Fibroblast of the aortic adventitia (primary cell): ENCODE measurements at regions not wholly inside any gene's neighbourhood (a gene's known extent, or its start where the extent isn't known, plus 50 kb on each side); places are given as distances from the start of the nearest gene placed in this dataset.

Experiments used
- DNase-seq: peaks from one replicate; pipeline ENCODE4 v3.0.0-alpha.2; 2010; ENCODE audit warnings: low read depth
- H3K4me3 ChIP-seq: 2 replicates; pipeline ENCODE4 v1.5.1; 2011; ENCODE audit warnings: low read depth, mild to moderate bottlenecking, control low read depth, low read length, moderate library complexity
- TF ChIP-seq, protein P1 (sequence below): IDR thresholded peaks from 2 replicates; pipeline ENCODE4 v1.5.1; 2011; ENCODE audit warnings: mild to moderate bottlenecking, low read length, control low read depth, inconsistent platforms; ENCODE audit not compliant: insufficient read depth

- no peak for DNase-seq
Measured at GRCh38 chr10:124324856-124325632, 93.7 kb downstream of the OAT start.

GRCh38 chr10:124324451-124324850 lies 94.3 kb downstream of the OAT start:
- DNase-seq: no peak
- H3K4me3 ChIP-seq: no peak overlapping the region
- TF ChIP-seq, protein P1, sequence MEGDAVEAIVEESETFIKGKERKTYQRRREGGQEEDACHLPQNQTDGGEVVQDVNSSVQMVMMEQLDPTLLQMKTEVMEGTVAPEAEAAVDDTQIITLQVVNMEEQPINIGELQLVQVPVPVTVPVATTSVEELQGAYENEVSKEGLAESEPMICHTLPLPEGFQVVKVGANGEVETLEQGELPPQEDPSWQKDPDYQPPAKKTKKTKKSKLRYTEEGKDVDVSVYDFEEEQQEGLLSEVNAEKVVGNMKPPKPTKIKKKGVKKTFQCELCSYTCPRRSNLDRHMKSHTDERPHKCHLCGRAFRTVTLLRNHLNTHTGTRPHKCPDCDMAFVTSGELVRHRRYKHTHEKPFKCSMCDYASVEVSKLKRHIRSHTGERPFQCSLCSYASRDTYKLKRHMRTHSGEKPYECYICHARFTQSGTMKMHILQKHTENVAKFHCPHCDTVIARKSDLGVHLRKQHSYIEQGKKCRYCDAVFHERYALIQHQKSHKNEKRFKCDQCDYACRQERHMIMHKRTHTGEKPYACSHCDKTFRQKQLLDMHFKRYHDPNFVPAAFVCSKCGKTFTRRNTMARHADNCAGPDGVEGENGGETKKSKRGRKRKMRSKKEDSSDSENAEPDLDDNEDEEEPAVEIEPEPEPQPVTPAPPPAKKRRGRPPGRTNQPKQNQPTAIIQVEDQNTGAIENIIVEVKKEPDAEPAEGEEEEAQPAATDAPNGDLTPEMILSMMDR: no peak

More at GRCh38 chr10:124324856-124325632, 93.7 kb downstream of the OAT start:
- TF ChIP-seq, protein P1: no peak
- H3K4me3 ChIP-seq: no peak overlapping the region

- no peak overlapping the region for H3K4me3 ChIP-seq
- TF ChIP-seq, protein P1: no peak
- no peak for DNase-seq
Measured at GRCh38 chr10:124323806-124324205, 94.9 kb downstream of the OAT start.

- TF ChIP-seq, protein P1: no peak
- peak; percentile 28 for DNase-seq
- H3K4me3 ChIP-seq: no peak overlapping the region
Measured at GRCh38 chr10:124323111-124323725, 95.5 kb downstream of the OAT start.

DNA sequence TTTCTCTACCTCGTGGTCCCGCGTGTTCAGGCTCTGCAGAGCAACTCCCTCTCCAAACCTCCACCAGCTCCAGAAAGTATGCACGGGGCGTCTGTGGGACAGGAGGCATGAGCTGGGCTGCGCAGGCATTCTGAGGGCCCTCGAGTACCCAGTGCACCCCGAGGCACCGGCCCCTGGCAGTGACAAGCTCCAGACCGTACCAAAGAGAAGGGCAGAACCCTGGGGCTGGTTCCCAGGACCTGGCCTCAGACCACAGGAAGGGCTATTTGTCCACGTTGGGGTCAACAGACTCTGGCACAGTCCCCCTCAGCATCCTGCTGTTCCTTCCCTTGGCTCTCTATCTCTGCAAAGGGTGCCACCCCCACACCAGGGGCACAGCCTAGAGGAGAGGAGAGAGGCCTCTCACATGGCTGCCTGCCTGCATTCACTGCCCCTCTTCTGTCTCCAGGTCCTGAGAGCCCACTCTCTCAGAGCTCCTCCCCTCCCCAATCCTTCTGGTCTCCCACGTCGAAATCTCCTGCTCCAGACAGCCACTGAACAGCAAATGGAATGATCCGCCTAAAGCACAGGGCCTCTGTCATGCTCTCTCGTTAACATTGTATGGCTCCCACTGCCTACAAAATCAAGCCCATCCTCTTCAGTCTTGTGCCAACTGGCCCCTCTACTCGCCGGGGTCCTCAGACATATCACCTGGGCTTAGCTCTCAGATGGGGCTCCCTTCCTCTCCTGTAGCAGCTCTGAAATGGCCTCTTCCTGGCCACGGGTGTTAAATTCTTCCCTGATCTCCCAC lies 96.3 kb downstream of the OAT start:
- no peak for DNase-seq
- TF ChIP-seq, protein P1: no peak
- no peak overlapping the region for H3K4me3 ChIP-seq

DNA sequence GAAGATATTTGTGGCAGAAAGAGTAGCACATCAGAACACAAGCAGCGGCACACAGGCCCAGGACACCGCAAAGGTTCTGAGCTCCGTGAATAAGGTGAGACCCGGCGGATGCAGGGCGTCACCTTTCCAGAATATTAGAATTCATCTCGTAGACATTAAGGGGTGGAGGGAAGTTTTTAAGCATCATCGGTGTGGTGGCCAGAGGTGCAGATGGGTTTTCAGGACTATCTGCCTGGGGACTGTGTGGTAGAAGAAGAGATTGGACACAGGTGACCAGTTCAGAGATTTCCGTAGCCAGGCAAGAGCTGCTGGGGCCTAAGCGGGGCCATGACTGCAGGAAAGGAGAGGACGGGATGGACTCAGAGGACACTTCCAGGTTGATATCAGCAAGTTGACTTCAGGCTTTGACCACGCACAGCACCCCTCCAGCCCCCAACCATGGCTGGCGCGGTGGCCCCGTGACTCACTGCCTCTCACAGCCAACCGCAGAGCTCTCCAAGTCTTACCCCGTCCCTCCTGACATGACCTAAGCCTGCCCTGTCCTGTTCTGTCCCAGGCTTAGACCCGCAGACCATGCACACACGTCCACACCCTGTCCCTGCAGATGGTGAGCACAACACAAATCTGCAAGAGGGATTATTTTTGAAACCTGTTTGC lies 97.2 kb downstream of the OAT start:
- TF ChIP-seq, protein P1: no peak
- DNase-seq: no peak

More for the DNA sequence above, 97.2 kb downstream of the OAT start:
- H3K4me3 ChIP-seq: no peak overlapping the region
